ENCODE measurements at regions not wholly inside any gene's neighbourhood (a gene's known extent, or its start where the extent isn't known, plus 50 kb on each side); places are given as distances from the start of the nearest gene placed in this dataset.

- no peaks in the 10 kb centered on the region for H4K20me1 ChIP-seq (ENCODE audit: control insufficient read depth, insufficient read depth, insufficient read length)
- Mint-ChIP-seq H3K4me3 (no peak overlapping the region), H3K27me3 (ENCODE audit: low read depth) (no peaks in the 10 kb centered on the region), H3K9me3 (peaks cover 0 to 1% of the 10 kb centered on the region in 2 experiments; a peak in 3 of 5 replicates), H3K4me1 (no peaks in the 10 kb centered on the region), H3K27ac (no peak overlapping the region), H3K36me3 (ENCODE audit: insufficient read depth in 1 of 3, low read depth in 3 of 3) (no peaks in the 10 kb centered on the region)
- no peak overlapping the region for H3K27ac ChIP-seq (ENCODE audit: insufficient read length, low read depth, low read length)
- H3K27me3 ChIP-seq (ENCODE audit: insufficient read depth, low read length) = no peaks in the 10 kb centered on the region
- H3T11ph ChIP-seq (ENCODE audit: low read length) = no peak overlapping the region
- H2BK15ac ChIP-seq (ENCODE audit: low read depth, low read length) = no peak overlapping the region
- no peaks in the 10 kb centered on the region for H3K9me3 ChIP-seq (ENCODE audit: control insufficient read depth, low read depth, low read length)
- H2BK120ac ChIP-seq (ENCODE audit: low read depth, low read length, poor library complexity, severe bottlenecking) = no peak overlapping the region
- H3K79me1 ChIP-seq (ENCODE audit: insufficient read depth, low read depth, low read length, poor library complexity, severe bottlenecking) = no peaks in the 10 kb centered on the region
- H3K18ac ChIP-seq (ENCODE audit: insufficient read length, low read depth, low read length) = no peak overlapping the region
- TF ChIP-seq CTCF (conservative IDR thresholded peaks at IDR 0.05) = no peak
- H3K14ac ChIP-seq (ENCODE audit: insufficient read depth, low read length) = no peak overlapping the region
- H3K4me2 ChIP-seq (ENCODE audit: insufficient read depth, insufficient read length, low read length) = no peak overlapping the region
- H3K4me1 ChIP-seq (ENCODE audit: insufficient read depth, low read length) = no peaks in the 10 kb centered on the region
- no peak overlapping the region for H2AFZ ChIP-seq (ENCODE audit: low read length)
- no peak for DNase-seq
- H3K9ac ChIP-seq (ENCODE audit: extremely low read depth, insufficient read length, low read length) = no peak overlapping the region
- no peak overlapping the region for H2AK5ac ChIP-seq (ENCODE audit: insufficient read length, low read length)
- H2BK12ac ChIP-seq (ENCODE audit: insufficient read length, low read depth, low read length) = no peak overlapping the region
- H3K79me2 ChIP-seq (ENCODE audit: insufficient read depth, low read length) = no peaks in the 10 kb centered on the region
- H2BK5ac ChIP-seq (ENCODE audit: insufficient read length, low read length) = no peak overlapping the region
- H3K56ac ChIP-seq (ENCODE audit: insufficient read length, low read depth, low read length) = no peak overlapping the region
- H3K4ac ChIP-seq (ENCODE audit: low read depth, low read length) = no peak overlapping the region
- no peak overlapping the region for H4K91ac ChIP-seq (ENCODE audit: insufficient read length, low read depth, low read length)
- no peak overlapping the region for H4K5ac ChIP-seq (ENCODE audit: insufficient read length, low read depth, low read length)
- H2BK20ac ChIP-seq (ENCODE audit: low read depth, low read length, poor library complexity, severe bottlenecking) = no peak overlapping the region
- no CpG with 5 or more reads among the region's 3 CpGs for WGBS (ENCODE audit: extremely low coverage, insufficient read length, low lambda C conversion rate)
- no peak overlapping the region for H3K23ac ChIP-seq (ENCODE audit: insufficient read length, low read depth, low read length)
- H3K23me2 ChIP-seq (ENCODE audit: insufficient read length, low read depth, low read length, poor library complexity, severe bottlenecking) = no peaks in the 10 kb centered on the region
- H4K8ac ChIP-seq (replicated peaks; ENCODE audit: insufficient read length, low read depth, low read length) = no peak overlapping the region
Observed at GRCh38 chr4:62872856-62873255, 1536.4 kb downstream of the TECRL start.

Data from H9 (cell line).